ENCODE measurements at regions not wholly inside any gene's neighbourhood (a gene's known extent, or its start where the extent isn't known, plus 50 kb on each side); places are given as distances from the start of the nearest gene placed in this dataset.

- H3F3A ChIP-seq (ENCODE audit: insufficient read depth) = no peaks in the 10 kb centered on the region
- H3K4me3 ChIP-seq = no peak overlapping the region
- no peak overlapping the region for H3K4me2 ChIP-seq (ENCODE audit: unreplicated experiment)
- H3K36me3 ChIP-seq (ENCODE audit: low read depth) = no peaks in the 10 kb centered on the region
- TF ChIP-seq EZH2 (IDR thresholded peaks at IDR 0.05; ENCODE audit: insufficient read depth, poor library complexity, severe bottlenecking) = no peak
- H3K4me1 ChIP-seq (ENCODE audit: insufficient read depth) = no peaks in the 10 kb centered on the region
- no peak overlapping the region for H3K27ac ChIP-seq
- H3K9me2 ChIP-seq (ENCODE audit: insufficient read depth) = no peaks in the 10 kb centered on the region
- H3K79me2 ChIP-seq (ENCODE audit: insufficient read depth) = no peaks in the 10 kb centered on the region
- H2AFZ ChIP-seq = no peak overlapping the region
- peak; percentile 18 for DNase-seq
- in situ Hi-C loops (cut with MboI) = loop anchor here (25.0 kb wide), 1 partner anchor 483 kb away; no protein-coding TSS in a partner anchor
- H3K9me3 ChIP-seq (ENCODE audit: low read depth) = no peaks in the 10 kb centered on the region
- H4K20me1 ChIP-seq (ENCODE audit: insufficient read depth) = no peaks in the 10 kb centered on the region
- H3K27me3 ChIP-seq (replicated peaks; ENCODE audit: insufficient read depth) = no peaks in the 10 kb centered on the region
- no peak overlapping the region for H3K9ac ChIP-seq
These were observed 498.7 kb downstream of the TENT5A start for GRCh38 chr6:81253821-81254220.

DNA sequence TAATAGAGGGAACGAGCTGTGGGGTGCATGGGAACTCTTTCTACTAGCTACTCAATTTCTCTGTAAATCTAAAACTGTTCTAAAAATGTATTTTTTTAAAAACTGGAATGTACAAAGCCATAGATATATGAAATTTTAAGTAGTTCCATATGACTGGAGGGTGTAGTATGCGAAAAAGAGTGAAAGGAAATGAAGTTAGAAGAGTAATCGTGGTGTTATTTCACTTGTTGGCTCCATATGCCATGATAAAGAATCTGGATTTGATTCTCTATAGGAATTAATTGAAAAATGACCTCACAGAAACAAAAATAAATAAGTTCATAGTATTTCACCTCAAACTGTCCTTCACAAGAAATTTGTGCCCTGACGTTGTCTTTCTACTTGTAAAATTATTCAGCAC, 500.2 kb downstream of the TENT5A start:
- H3K36me3 ChIP-seq (ENCODE audit: low read depth) = 0 out of 2 replicates have a peak, but pooled peaks cover 2% of the 10 kb centered on the region
- DNase-seq = no peak

GRCh38 chr6:81246200-81246599, 506.3 kb downstream of the TENT5A start:
- H3K9ac ChIP-seq = no peak overlapping the region
- no peak overlapping the region for H3K27ac ChIP-seq
- no peaks in the 10 kb centered on the region for H3K9me3 ChIP-seq (ENCODE audit: low read depth)
- no peak overlapping the region for H3K4me3 ChIP-seq
- H2AFZ ChIP-seq = no peak overlapping the region
- 78 to 85% methylated on average over 2 of the region's 2 CpGs for WGBS, 2 experiments (ENCODE audit: low coverage in 1 of 2, low lambda C conversion rate in 2 of 2, missing lambda C conversion rate in 2 of 2)
- in situ Hi-C loops (cut with MboI) = loop anchor here (25.0 kb wide), 1 partner anchor 766 kb away; no protein-coding TSS in a partner anchor
- H3K36me3 ChIP-seq (ENCODE audit: low read depth) = 0 out of 2 replicates have a peak, but pooled peaks cover 3% of the 10 kb centered on the region
- H3K79me2 ChIP-seq (ENCODE audit: insufficient read depth) = no peaks in the 10 kb centered on the region
- no peak overlapping the region for H3K4me2 ChIP-seq (ENCODE audit: unreplicated experiment)
- no peak for DNase-seq
- H3K9me2 ChIP-seq (ENCODE audit: insufficient read depth) = no peaks in the 10 kb centered on the region
- H3K27me3 ChIP-seq (replicated peaks; ENCODE audit: insufficient read depth) = no peaks in the 10 kb centered on the region
- H4K20me1 ChIP-seq (ENCODE audit: insufficient read depth) = no peaks in the 10 kb centered on the region
- peaks cover 6% of the 10 kb centered on the region for H3F3A ChIP-seq (ENCODE audit: insufficient read depth)
- H3K4me1 ChIP-seq (ENCODE audit: insufficient read depth) = peaks cover 18% of the 10 kb centered on the region
- no peak for TF ChIP-seq EZH2phosphoT487 (IDR thresholded peaks at IDR 0.05; ENCODE audit: insufficient read depth, low read depth)
- TF ChIP-seq EZH2 (IDR thresholded peaks at IDR 0.05; ENCODE audit: insufficient read depth, poor library complexity, severe bottlenecking) = no peak

More for the DNA sequence above, 500.2 kb downstream of the TENT5A start:
- Histone ChIP-seq H3K4me3 (no peak overlapping the region), H3K27ac (no peak overlapping the region), H4K20me1 (ENCODE audit: insufficient read depth) (no peaks in the 10 kb centered on the region), H3K9me3 (ENCODE audit: low read depth) (no peaks in the 10 kb centered on the region), H2AFZ (peak overlapping the region; percentile 7; the same call in 1 of the 2 replicates), H3K9me2 (ENCODE audit: insufficient read depth) (no peaks in the 10 kb centered on the region), H3K4me1 (ENCODE audit: insufficient read depth) (no peaks in the 10 kb centered on the region), H3K27me3 (replicated peaks; ENCODE audit: insufficient read depth) (no peaks in the 10 kb centered on the region), H3K9ac (no peak overlapping the region), H3K79me2 (ENCODE audit: insufficient read depth) (no peaks in the 10 kb centered on the region), H3F3A (ENCODE audit: insufficient read depth) (no peaks in the 10 kb centered on the region), H3K4me2 (ENCODE audit: unreplicated experiment) (no peak overlapping the region)
- WGBS, 2 experiments (ENCODE audit: low coverage in 1 of 2, low lambda C conversion rate in 2 of 2, missing lambda C conversion rate in 2 of 2) = 55 to 58% methylated on average over 4 of the region's 4 CpGs
- no peak for TF ChIP-seq EZH2phosphoT487 (IDR thresholded peaks at IDR 0.05; ENCODE audit: insufficient read depth, low read depth)
- no peak for TF ChIP-seq EZH2 (IDR thresholded peaks at IDR 0.05; ENCODE audit: insufficient read depth, poor library complexity, severe bottlenecking)
- in situ Hi-C loops (cut with MboI) = loop anchor here (25.0 kb wide), 1 partner anchor 485 kb away; no protein-coding TSS in a partner anchor

GRCh38 chr6:81242624-81243023, 509.9 kb downstream of the TENT5A start:
- Histone ChIP-seq H2AFZ (no peak overlapping the region), H3K36me3 (ENCODE audit: low read depth) (0 out of 2 replicates have a peak, but pooled peaks cover 3% of the 10 kb centered on the region), H3K9ac (no peak overlapping the region), H3K9me2 (ENCODE audit: insufficient read depth) (no peaks in the 10 kb centered on the region), H3F3A (ENCODE audit: insufficient read depth) (peaks cover 13% of the 10 kb centered on the region), H3K27ac (no peak overlapping the region), H3K79me2 (ENCODE audit: insufficient read depth) (no peaks in the 10 kb centered on the region), H3K4me2 (ENCODE audit: unreplicated experiment) (peak overlapping the region; percentile 4), H3K9me3 (ENCODE audit: low read depth) (no peaks in the 10 kb centered on the region), H3K4me3 (no peak overlapping the region), H4K20me1 (ENCODE audit: insufficient read depth) (no peaks in the 10 kb centered on the region), H3K27me3 (replicated peaks; ENCODE audit: insufficient read depth) (no peaks in the 10 kb centered on the region), H3K4me1 (ENCODE audit: insufficient read depth) (peaks cover 24% of the 10 kb centered on the region)
- DNase-seq = peak; percentile 56
- TF ChIP-seq EZH2phosphoT487 (IDR thresholded peaks at IDR 0.05; ENCODE audit: insufficient read depth, low read depth) (no peak), EZH2 (IDR thresholded peaks at IDR 0.05; ENCODE audit: insufficient read depth, poor library complexity, severe bottlenecking) (no peak)
- in situ Hi-C loops (cut with MboI) = loop anchor here (25.0 kb wide), 1 partner anchor 770 kb away; no protein-coding TSS in a partner anchor
- WGBS, 2 experiments (ENCODE audit: low coverage in 1 of 2, low lambda C conversion rate in 2 of 2, missing lambda C conversion rate in 2 of 2) = 0 to 11% methylated on average over 1 of the region's 1 CpG

All from GM23248 (cell line).